NCI-H2227 (cell line): ENCODE measurements at regions not wholly inside any gene's neighbourhood (a gene's known extent, or its start where the extent isn't known, plus 50 kb on each side); places are given as distances from the start of the nearest gene placed in this dataset.

Source experiments
- DNase-seq: peaks from one replicate; lab custom pipeline; 2025; ENCODE audit not compliant: unreplicated experiment; lab: John Stamatoyannopoulos, UW

DNA sequence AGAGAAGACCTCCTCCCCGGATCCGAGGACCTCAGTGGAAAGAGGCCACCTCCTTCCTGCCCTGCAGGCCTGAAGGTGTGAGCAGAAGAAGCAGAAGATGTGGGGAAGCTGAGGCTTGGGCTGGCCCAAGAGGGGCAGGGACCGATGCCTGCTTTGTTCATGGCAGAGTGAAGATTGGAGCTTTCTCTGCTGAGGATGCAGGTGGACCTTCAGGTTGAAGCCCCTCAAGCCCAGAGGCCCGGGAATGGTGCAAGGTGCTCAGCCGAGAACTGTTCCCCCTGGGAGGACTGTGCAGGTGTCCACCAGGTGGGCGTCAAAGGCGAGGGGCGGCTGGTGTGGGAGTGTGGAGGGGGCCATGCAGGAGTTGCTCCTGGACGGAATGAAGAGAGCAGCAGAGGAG, 277.9 kb upstream of the IRX2 start:
- no peak for DNase-seq

DNA sequence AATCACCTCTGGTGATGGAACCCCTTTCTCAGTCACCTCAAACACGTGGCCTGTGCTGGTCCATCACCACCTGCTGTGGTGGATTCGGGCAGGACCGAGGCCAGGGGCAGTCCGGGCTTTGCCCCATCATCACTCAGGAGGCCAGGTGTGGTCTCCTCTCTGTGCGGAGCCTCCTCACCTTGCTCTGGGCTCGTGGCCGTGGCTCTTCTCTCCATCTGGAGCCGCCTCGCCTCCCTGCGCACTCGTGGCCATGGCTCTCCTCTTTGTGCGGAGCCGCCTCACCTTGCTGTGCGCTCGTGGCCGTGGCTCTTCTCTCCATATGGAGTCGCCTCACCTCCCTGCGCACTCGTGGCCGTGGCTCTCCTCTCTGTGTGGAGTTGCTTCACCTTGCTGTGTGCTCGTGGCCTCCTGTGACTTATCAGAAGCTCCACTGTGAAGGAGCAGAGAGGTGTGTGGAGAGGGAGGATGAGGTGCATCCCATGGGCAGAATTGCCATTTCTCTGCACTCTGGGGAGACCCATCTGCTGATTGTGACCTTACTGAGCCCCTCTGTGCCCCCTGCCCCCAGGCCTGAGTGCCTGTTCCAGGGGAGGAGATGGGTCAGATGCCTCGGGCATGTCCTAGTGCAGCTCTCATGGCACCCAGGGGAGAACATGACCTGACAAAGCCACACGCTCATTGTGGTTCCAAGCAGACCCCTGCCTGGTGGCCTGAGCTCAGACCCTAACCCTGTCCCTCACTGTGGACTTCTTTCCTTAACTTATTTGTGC, 276.6 kb upstream of the IRX2 start:
- no peak for DNase-seq

DNA sequence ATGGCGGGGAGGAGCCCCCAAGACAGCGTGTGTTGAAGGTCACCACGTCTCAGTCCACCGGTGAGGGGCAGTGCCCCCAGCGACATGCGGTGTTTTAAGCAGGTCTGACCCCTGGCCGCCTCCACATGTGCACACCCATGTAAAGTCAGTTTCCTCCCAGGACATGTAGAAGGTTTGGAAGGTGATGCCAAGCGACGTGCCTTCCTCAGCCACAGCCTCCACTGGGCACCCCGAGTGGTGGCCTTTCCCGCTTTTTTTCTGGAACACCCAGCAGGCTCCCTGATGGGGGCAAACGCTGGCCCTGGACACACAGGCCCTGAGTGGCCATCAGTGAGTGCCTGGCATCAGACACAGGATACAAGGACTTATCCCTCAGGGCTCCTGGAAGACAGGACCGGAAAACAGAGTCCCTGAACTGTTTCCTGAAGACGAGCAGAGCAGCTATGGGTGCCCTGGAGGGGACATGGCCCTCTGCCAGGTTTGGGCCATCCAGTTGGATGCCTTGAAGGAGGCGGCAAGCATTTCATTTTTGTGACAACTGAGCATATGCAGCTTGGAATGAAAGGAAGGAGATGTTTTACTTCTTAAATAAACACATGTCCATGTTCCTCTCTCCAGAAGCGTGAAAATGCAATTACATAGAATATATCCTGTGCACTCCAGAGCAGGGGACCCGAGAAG, 275.8 kb upstream of the IRX2 start:
- DNase-seq = no peak

DNA sequence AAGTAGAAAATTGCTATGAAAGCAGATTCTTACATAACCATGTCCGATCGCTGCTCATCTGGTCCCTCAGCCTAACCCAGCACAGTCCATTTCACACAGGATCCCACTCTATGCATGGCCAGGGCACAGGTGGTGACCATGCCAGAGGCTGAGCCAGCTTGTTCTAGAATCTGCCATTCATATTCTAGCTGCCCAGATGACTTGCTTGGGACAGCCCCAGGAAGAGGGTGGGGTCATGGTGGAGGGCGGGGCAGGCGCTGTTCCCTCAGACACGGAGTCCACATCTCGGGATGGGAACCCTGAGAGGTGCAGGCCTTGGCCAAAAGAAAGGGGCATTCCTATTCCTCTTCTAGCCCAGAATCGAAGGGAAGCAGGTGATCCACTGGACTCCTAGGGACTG, 275.2 kb upstream of the IRX2 start:
- no peak for DNase-seq

DNA sequence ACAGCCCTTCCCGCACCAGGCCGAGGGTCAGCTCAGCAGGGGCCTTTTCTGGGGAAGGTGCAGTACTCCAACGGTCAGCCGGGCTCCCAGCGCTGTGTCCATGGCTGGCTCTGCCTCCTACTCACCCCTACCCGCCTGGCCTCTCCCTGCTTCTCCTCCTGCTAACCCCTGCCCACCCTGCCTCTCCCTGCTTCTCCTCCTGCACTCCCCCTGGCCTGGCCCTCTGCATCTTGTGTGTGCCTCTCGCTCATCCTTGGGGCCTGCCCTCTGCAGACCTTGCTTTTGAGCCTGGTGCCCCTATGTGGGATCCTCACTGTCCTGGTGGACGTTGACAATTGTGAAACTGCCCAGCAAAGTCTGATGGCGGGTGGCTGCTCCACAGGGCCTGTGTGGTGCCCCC, 274.6 kb upstream of the IRX2 start:
- DNase-seq = no peak

DNA sequence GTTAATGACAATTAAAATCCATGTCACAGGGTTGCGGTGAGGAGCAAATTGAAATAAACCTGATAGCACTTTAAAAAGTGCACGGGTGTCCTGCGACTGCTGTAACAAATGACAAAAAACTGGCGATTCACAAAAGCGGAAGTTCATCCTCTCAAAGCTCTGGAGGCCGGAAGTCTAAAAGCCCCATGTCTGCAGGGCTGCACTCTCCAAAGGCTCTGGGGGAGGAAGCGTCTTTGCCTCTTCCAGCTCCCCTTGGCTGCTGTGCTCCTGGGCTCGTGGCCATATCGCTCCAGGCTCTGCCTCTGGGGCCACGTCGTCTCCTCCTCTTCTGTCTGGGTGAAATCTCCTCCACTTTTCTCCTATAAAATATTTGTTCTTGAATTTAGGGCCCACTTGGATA, 273.9 kb upstream of the IRX2 start:
- DNase-seq = no peak

DNA sequence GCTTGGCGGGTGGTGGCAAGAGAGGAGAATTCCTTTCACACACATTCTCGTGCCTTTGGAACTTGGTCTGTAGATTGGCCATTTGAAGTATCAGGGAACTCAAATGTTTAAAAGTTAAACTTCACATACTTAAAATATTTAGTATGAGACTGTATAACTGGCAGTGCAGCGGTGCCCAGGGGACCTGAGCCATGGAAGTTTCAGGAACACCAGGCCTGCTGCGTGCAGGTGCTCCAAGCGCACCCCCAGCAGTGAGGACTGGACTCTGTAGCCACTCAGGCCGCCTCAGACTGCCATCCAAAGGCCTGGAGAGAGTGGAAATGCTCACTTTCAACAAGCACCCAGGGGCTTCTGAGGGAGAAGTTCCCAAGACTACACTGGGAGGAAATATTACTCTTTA, 273.5 kb upstream of the IRX2 start:
- DNase-seq = no peak

DNA sequence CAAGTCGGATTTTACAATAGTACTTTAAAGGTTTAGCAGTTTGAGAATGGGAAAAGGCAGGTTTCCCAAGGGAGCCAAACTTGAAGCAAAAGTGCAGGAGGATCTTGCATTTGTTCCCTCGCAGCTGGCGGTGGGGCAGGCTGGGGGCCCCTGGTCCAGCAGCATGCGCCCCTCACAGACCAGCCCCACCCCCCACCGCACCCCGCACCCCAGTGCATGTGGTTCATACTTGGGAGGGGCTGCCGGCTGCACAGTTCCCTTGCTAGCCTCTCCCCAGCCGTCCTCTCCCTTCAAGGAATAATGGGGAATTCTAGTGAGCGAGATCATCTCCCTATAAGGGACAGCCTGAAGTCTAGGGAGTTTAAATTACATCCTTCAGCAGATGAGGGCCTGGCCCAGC, 273.1 kb upstream of the IRX2 start:
- no peak for DNase-seq

DNA sequence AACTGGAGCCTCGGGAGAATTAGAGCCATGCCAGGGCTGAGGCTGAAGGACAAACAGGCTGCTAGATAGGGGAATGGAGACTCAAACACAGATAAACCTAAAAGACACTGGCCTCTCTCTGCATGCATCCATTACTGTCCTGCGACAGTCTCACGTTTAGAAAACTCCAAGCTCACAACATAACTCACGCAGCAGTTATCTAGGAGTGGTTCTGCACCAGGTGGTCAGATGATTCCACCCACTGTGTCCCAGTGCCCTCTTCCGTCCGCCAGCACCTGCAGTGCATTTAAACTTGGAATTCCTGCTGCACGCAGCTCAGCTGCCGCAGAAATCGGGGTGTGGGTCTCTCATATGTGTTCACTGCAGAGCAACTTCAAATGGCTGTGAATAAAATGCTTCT, 272.6 kb upstream of the IRX2 start:
- DNase-seq = no peak

DNA sequence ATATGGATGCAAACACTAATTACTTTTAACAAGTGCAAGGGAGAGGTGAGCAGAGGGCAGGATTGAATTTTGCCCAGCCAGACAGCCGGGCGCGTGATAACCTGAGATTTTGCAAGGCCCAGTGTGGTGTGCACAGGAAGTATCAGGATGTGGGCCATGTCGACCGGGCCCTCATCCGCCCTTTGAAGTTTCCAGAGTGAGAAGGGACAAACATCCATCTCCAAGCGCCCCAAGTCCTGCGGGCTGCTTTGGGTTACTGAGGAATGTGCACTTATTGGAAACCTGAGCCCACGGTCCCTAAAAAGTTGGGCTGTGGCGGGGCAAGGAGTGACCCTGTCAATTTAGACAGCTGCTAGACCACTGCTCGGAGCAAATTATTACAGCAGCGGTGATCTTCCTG, 272.2 kb upstream of the IRX2 start:
- no peak for DNase-seq

DNA sequence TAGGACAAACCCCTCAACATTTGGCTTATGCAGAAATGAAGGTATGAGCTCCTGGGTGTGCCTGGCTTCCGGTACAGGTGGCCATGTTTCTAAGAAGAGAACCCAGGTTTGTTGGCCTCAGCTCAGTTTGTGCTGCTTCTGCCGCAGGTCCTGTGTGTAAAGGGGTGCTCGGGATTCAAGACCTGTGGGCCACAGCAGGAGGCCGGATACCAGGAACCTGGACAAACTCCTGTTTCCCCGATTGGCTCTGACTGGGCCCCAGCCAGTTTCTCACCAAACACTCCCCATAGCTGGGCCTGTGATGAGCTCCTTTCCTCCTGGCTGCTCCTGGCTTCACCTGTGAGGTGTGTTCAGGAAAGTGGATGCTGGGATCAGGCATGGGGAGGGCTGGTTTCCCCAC, 271.2 kb upstream of the IRX2 start:
- no peak for DNase-seq

DNA sequence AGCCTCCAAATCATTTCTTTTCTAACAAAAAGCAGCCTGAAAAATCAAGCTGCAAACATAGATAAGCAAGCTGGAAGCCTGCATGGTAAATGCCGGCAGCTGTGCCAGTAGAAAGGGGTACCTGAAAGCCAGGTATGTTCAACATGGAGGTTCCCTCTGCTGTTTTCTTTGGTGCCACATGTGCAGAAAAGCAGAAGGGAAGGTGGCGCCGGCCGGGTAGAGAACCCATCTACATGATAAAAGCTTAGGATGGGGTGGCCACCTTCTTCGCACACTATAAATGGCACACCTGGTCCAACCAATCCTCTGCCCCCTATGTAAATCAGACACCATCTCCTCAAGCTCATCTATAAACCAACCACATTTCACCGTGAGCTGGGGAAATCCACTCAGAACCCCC, 268.9 kb upstream of the IRX2 start:
- no peak for DNase-seq

DNA sequence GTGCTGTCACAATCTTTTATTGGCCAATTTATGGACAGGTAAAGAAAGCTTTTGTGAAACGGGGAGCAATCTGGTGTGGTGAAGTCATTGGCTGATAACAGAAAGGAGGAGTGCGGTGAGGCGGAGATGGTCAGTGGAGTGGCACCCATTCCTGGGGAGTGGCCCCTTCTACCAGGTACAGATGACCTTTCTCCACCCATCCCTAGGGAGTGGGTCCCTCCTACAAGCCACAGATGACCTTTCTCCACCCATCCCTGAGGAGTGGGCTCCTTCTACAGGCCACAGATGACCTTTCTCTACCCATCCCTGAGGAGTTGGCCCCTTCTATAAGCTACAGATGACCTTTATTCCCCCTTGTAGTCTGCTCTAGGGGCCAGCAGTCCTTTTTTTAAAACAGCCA, 267.6 kb upstream of the IRX2 start:
- no peak for DNase-seq

DNA sequence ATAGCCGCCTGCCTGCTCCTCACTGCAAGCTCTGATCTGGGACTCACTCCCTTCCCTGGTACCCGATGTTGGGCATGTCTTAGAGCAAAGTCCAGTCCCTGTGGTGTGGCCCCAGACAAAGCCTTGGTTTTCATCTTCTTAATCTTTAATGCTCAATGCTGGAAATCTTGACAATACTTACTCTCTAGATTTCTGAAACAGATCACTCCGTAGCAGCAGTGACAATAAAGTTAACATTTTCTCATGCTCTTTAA, 260.2 kb upstream of the IRX2 start:
- DNase-seq = no peak

DNA sequence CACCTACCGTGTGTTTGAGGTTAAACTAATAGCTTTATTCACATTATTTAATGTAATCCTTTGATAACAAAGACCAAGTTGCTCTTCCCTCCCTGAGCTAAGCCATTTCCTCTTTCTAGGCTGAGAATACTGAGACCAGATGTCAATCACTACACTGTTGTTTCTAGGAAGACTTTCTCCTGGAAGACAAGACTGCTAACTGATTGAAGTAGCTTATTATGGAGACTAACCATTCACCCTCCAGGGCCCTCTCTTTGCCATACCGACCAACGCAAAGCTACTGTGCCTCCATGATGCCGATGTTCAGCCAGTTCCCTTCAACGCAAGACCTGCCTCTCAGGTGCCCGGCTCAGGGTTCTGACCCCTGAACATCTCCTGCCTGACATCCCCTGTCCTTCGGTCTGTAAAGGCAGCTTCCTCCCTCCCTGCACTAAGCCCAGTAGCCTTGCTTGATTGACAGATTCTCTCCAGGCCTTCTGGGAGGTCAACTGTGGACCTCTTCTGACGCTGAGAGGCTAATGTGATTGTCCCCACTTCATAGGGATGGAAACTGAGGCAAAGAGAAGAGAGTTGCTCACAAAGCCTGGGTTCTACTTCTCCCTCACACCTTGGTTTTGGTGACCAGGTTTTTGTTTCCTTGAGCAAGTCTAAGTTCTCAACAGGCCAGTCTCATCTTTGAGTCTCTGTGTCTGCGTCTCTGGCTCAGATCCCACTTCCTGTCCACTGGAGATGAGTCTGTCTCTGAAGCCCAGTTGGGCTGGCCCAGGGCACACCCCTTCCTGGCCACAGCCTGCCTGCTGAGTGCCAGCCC, 259.7 kb upstream of the IRX2 start:
- DNase-seq = no peak

DNA sequence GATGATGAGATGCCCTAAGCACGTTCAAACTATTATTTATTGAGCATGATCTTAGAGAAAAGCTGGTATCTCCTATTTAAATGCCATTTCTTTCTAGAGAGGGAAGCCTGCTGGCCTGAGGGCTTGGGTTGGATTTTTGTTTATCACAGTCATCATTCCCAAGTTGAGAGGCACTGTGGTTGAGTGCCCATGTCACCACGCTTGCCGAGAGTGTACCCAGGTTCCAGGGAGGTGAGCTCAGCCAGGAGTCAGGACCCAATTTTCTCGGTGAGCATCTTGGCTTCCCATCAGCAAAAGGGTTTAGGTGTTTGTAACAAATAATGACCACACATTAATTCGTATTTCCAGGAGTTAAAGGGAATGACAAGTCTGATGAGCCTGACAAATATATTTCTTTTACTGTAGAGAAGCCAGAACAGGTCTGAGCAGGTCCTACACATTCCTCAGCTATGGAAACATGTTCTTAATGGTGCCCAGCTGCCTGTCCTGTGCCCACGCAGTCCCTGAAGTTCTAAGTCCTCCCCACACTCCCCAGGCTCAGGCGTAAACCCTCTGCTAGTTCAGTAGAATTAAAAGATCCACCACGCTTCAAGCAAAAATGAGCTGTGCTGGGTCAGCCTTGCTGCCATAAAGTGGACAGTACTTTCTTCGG, 258.9 kb upstream of the IRX2 start:
- no peak for DNase-seq

DNA sequence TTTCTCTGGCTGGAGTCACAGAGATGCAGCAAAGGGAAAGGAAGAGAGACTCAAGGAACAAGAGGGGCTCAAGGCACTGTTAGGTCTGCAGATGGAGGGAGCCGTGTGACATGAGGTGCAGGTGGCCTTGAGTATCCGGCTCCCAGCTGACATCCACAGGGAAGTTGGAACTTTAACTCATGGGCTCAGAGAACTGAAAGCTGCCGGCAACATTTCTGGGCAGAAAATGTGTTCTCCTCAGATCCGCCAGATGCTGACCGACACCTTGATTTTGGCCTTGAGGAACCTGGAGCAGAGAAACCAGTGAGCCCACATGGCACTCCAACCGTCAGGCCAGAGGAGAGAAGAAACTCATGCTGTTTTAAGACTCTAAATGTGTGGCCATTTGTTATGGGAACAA, 258.1 kb upstream of the IRX2 start:
- no peak for DNase-seq

DNA sequence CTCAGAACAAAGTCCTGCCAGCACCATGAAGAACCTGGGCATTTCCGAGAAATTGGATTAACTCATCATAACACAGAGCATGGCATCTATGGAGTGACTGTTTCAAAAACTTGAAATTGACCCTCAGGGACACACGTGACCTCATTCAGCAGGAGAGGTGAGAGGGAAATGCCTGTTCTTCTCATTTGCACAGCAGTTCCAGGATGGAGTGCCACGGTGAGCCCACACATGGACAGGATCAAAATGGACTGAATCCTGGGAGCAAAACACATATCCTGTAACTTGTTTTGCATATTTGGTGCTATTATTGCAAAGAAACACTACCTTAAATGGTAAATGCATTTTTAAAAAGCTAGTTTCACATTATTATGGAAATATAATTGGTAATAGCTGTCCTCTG, 256.1 kb upstream of the IRX2 start:
- no peak for DNase-seq

DNA sequence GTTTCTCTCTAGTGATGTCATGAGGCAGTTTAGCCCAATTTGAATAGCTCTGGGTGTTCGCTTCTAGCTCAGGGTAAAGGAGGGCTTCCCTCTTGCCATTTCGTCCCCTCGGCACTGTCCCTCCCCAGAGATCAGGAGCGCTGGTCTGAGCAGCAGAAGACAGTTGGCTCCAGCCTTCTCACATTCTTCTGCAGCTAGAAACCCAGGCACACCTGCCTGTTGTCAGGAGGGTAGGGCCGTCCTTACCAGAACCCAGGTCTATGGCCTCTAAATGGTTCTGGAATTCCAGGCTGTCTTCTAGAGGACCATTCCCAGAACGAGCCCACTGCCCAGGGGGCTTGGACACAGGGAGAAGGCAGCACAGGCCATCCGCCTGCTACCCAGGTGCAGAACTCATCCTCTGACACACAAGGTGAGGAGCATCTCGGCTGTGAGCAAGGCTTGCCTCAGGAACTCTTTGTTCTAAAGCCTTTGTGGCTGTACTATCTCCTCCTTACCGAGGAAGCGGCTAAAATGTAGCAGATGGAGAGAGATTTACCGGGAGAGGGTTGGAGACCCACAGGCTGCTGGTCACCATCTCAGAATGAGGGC, 255.6 kb upstream of the IRX2 start:
- no peak for DNase-seq

DNA sequence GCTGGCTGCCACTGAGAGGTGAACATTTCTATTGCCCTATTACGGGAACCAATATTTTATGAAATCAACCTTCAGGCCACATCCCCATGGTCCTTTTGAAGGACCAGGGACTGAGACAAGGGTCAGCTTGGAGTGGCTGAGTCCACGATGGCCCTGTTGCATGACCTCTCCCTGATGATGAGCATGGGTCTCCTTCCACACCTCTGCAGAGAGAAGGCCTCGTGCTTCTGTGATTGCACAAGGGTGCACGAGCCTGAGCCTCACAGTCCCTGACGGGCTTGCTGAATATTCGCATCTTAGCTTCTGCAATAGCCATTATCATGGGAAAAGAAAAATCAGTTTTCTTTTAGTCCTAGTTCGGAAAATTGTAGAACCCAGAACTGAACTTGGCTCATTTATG, 255.0 kb upstream of the IRX2 start:
- DNase-seq = no peak

DNA sequence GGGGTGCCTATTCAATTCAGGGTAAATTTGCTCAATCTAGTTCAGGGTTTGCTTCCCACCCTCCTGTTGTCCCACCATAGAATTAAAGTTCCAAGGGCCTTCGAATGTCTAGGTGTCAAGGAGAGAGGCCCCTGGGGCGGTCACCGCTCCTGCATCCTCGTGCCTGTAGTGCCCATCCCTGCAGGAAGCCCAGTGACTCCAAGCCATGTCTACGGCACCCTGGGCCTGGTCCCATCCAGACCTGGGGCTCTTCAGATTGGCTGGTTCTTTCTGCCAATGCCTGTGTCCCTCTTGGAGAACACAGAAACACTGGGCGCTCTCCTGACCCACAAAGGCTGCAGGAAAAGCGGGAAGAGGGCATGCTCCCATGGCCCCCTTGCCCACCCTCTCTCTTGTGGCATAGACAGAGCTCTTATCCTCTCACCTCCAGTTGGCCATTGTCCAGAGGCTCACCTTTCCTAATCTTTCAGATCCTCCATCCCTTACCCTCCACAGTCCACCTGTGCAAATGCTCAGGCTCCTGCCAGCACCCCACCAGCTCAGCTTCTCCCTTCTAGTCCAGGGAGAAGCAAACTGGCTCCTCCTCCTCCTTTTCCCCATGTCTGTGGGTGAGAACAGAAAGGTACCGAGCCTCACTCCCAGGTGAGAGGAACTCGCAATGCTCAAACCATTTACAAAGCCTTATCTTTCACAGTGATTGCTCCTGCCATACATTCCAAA, 253.0 kb upstream of the IRX2 start:
- no peak for DNase-seq
